CD4-positive, alpha-beta T cell (primary cell): ENCODE measurements at regions not wholly inside any gene's neighbourhood (a gene's known extent, or its start where the extent isn't known, plus 50 kb on each side); places are given as distances from the start of the nearest gene placed in this dataset.

Experiments
- ATAC-seq: fragments of 200-7000 bp; cut with Tn5 transposase; one replicate; pipeline ENCODE4 v1.10.0; 2022; ENCODE audit warnings: mild to moderate bottlenecking; ENCODE audit not compliant: poor library complexity
- CTCF ChIA-PET: fragments of 350-600 bp; sonication (Branson Sonifier 250); formaldehyde crosslinking; loops from one replicate; lab custom pipeline; 2021; ENCODE audit warnings: antibody characterized with exemption, inconsistent platforms; lab: Charles Lee
- POLR2A ChIA-PET: fragments of 350-600 bp; sonication (Branson Sonifier 250); formaldehyde crosslinking; loops from one replicate; lab custom pipeline; 2021; ENCODE audit warnings: antibody characterized with exemption, inconsistent platforms; lab: Charles Lee
- DNase-seq, 14 experiments: peaks; one replicate each; pipeline ENCODE4 v3.0.0-alpha.2; 2013 to 2020; ENCODE audit warnings: mixed read lengths in 2 of 14
- H3K27ac ChIP-seq, 2 donors: one replicate each; pipeline versions ENCODE4 v1.5.1 to v1.7.0; 2013; ENCODE audit warnings: low read length in 2 of 2, low read depth in 1 of 2, mild to moderate bottlenecking in 1 of 2
- H3K27me3 ChIP-seq, 2 experiments: 1 replicate in 1 of 2; 2 replicates in 1 of 2; pipeline versions ENCODE4 v1.6.1 to v1.7.0; 2013; ENCODE audit warnings: low read length in 2 of 2, control low read depth in 1 of 2, mild to moderate bottlenecking in 1 of 2, moderate library complexity in 1 of 2; ENCODE audit not compliant: insufficient read depth in 2 of 2, control insufficient read depth in 1 of 2
- H3K36me3 ChIP-seq: one replicate; pipeline ENCODE4 v1.6.1; 2013; ENCODE audit warnings: low read length, control low read depth; ENCODE audit not compliant: insufficient read depth
- H3K4me1 ChIP-seq: one replicate; pipeline ENCODE4 v1.6.1; 2013; ENCODE audit warnings: low read length, control low read depth; ENCODE audit not compliant: insufficient read depth
- H3K4me3 ChIP-seq: one replicate; pipeline ENCODE4 v1.5.1; 2013; ENCODE audit warnings: mild to moderate bottlenecking, low read length, moderate library complexity
- H3K9me3 ChIP-seq, 2 experiments: 1 replicate in 1 of 2; 2 replicates in 1 of 2; pipeline versions ENCODE4 v1.6.1 to v1.7.0; 2013; ENCODE audit warnings: low read length in 2 of 2, mild to moderate bottlenecking in 2 of 2, control low read depth in 1 of 2, moderate library complexity in 1 of 2; ENCODE audit not compliant: control insufficient read depth in 1 of 2, insufficient read depth in 1 of 2
- H3K27ac Mint-ChIP-seq: one replicate; pipeline ENCODE4 v1.8.0; 2020; ENCODE audit warnings: mixed read lengths
- H3K27me3 Mint-ChIP-seq: one replicate; pipeline ENCODE4 v1.8.0; 2021; ENCODE audit warnings: mixed read lengths
- H3K36me3 Mint-ChIP-seq: one replicate; pipeline ENCODE4 v1.8.0; 2021; ENCODE audit warnings: low read depth, mixed read lengths
- H3K4me1 Mint-ChIP-seq: one replicate; pipeline ENCODE4 v1.8.0; 2021; ENCODE audit warnings: low read depth, mixed read lengths
- H3K4me3 Mint-ChIP-seq: one replicate; pipeline ENCODE4 v1.8.0; 2020; ENCODE audit warnings: mild to moderate bottlenecking, mixed read lengths
- H3K9me3 Mint-ChIP-seq: one replicate; pipeline ENCODE4 v1.8.0; 2020; ENCODE audit warnings: mixed read lengths
- intact Hi-C, 2 experiments: fragments of 100-400 bp; cut with DNase I in 1 of 2; cut with micrococcal nuclease in 1 of 2; formaldehyde crosslinking; loops; one replicate each; pipeline versions ENCODE4 v1.15.1 to v1.9.0; 2023 to 2025; cut with DNase I, micrococcal nuclease
- TF ChIP-seq, protein P1 (sequence below): fragments of 200-600 bp; IDR thresholded peaks from one replicate; pipeline ENCODE4 v1.8.0; 2022; ENCODE audit warnings: antibody characterized with exemption, mild to moderate bottlenecking

DNA sequence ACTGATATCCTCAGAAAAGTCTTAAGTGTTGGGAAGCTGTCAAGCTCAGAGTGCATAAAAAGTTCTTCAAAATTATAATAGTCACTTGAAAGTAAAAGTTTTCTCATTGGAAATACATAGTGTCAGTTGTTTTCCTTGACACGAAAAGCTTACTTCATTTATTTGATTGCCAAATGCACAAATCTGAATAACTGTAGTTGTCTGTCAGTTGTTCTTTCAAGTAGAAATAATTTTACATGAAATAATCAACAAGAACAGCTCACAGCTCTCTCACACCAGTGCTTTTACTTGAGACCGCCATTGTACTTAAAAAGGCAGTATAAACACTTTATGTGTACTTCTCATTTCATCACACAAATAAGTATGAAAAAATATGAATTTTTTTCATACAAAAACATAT, 163.3 kb upstream of the NXPH2 start:
- intact Hi-C loops, result no loop called here
- peaks cover 2% of the 10 kb centered on the region for H3K9me3 Mint-ChIP-seq
- Histone ChIP-seq H3K4me3 (no peak overlapping the region), H3K4me1 (no peaks in the 10 kb centered on the region), H3K27me3 (no peaks in the 10 kb centered on the region), H3K27ac (no peak overlapping the region), H3K9me3 (peaks cover 0 to 8% of the 10 kb centered on the region in 2 experiments), H3K36me3 (no peaks in the 10 kb centered on the region)
- DNase-seq, result no peak
- no peak overlapping the region for H3K27ac Mint-ChIP-seq
- no peak overlapping the region for H3K4me3 Mint-ChIP-seq
- no peaks in the 10 kb centered on the region for H3K27me3 Mint-ChIP-seq
- CTCF ChIA-PET, result no interaction called here
- no peaks in the 10 kb centered on the region for H3K36me3 Mint-ChIP-seq
- POLR2A ChIA-PET, result no interaction called here
- TF ChIP-seq, protein P1, sequence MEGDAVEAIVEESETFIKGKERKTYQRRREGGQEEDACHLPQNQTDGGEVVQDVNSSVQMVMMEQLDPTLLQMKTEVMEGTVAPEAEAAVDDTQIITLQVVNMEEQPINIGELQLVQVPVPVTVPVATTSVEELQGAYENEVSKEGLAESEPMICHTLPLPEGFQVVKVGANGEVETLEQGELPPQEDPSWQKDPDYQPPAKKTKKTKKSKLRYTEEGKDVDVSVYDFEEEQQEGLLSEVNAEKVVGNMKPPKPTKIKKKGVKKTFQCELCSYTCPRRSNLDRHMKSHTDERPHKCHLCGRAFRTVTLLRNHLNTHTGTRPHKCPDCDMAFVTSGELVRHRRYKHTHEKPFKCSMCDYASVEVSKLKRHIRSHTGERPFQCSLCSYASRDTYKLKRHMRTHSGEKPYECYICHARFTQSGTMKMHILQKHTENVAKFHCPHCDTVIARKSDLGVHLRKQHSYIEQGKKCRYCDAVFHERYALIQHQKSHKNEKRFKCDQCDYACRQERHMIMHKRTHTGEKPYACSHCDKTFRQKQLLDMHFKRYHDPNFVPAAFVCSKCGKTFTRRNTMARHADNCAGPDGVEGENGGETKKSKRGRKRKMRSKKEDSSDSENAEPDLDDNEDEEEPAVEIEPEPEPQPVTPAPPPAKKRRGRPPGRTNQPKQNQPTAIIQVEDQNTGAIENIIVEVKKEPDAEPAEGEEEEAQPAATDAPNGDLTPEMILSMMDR, result no peak
- H3K4me1 Mint-ChIP-seq, result no peaks in the 10 kb centered on the region
- no peak for ATAC-seq

GRCh38 chr2:138942466-138942865, 162.3 kb upstream of the NXPH2 start:
- ATAC-seq, result no peak

GRCh38 chr2:138931284-138932256, 151.4 kb upstream of the NXPH2 start:
- Mint-ChIP-seq H3K36me3 (no peaks in the 10 kb centered on the region), H3K9me3 (peaks cover 4% of the 10 kb centered on the region), H3K27ac (no peak overlapping the region), H3K27me3 (no peaks in the 10 kb centered on the region), H3K4me1 (no peaks in the 10 kb centered on the region), H3K4me3 (no peak overlapping the region)
- ChIA-PET CTCF (no interaction called here), POLR2A (no interaction called here)
- peak in 1 of 14 experiments; percentile 4 for DNase-seq
- Histone ChIP-seq H3K9me3 (peaks cover 0 to 10% of the 10 kb centered on the region in 2 experiments), H3K4me3 (no peak overlapping the region), H3K27ac (no peak overlapping the region), H3K27me3 (no peaks in the 10 kb centered on the region), H3K4me1 (no peaks in the 10 kb centered on the region), H3K36me3 (no peaks in the 10 kb centered on the region)
- intact Hi-C loops, result no loop called here
- TF ChIP-seq, protein P1, result no peak
- ATAC-seq, result no peak

More at GRCh38 chr2:138942466-138942865, 162.3 kb upstream of the NXPH2 start:
- no peaks in the 10 kb centered on the region for H3K27me3 Mint-ChIP-seq
- no peaks in the 10 kb centered on the region for H3K36me3 Mint-ChIP-seq
- Histone ChIP-seq H3K4me1 (no peaks in the 10 kb centered on the region), H3K27ac (no peak overlapping the region), H3K9me3 (peaks cover 0 to 8% of the 10 kb centered on the region in 2 experiments), H3K4me3 (no peak overlapping the region), H3K36me3 (no peaks in the 10 kb centered on the region), H3K27me3 (no peaks in the 10 kb centered on the region)
- H3K4me3 Mint-ChIP-seq, result no peak overlapping the region
- TF ChIP-seq, protein P1, result no peak
- DNase-seq, result no peak
- H3K27ac Mint-ChIP-seq, result no peak overlapping the region
- POLR2A ChIA-PET, result no interaction called here
- intact Hi-C loops, result no loop called here
- H3K4me1 Mint-ChIP-seq, result no peaks in the 10 kb centered on the region
- CTCF ChIA-PET, result no interaction called here
- peaks cover 2% of the 10 kb centered on the region for H3K9me3 Mint-ChIP-seq
